Tibial artery (tissue), 4 donors: ENCODE measurements at regions not wholly inside any gene's neighbourhood (a gene's known extent, or its start where the extent isn't known, plus 50 kb on each side); places are given as distances from the start of the nearest gene placed in this dataset.
"Not testable (repeated sequence)": the region's sequence is repeated elsewhere in the genome, so short reads cannot be mapped to it uniquely, and the experiment has no call there.

ENCODE experiments used
- DNase-seq, 2 donors: peaks; one replicate each; pipeline ENCODE4 v3.0.0-alpha.2; 2019
- H3K27ac ChIP-seq, 2 donors: fragments of 200-600 bp; sonication (generic) in 1 of 2; 1 replicate in 1 of 2; 2 replicates in 1 of 2; pipeline ENCODE4 v1.5.1; 2018 to 2019; ENCODE audit warnings: mild to moderate bottlenecking in 1 of 2
- H3K27me3 ChIP-seq, 2 donors: fragments of 200-600 bp; sonication (generic) in 1 of 2; one replicate each; pipeline versions ENCODE4 v1.5.1 to v1.6.0; 2016 to 2019
- H3K36me3 ChIP-seq, 3 donors: fragments of 200-600 bp; sonication (generic) in 2 of 3; one replicate each; pipeline ENCODE4 v1.5.1; 2016 to 2019; ENCODE audit warnings: mild to moderate bottlenecking in 2 of 3
- H3K4me1 ChIP-seq, 4 donors: fragments of 200-600 bp; sonication (generic) in 2 of 4; 1 replicate in 3 of 4; 2 replicates in 1 of 4; pipeline ENCODE4 v1.5.1; 2016 to 2019
- H3K4me3 ChIP-seq, 2 donors: fragments of 200-600 bp; sonication (generic) in 1 of 2; 1 replicate in 1 of 2; 2 replicates in 1 of 2; pipeline ENCODE4 v1.5.1; 2018 to 2019; ENCODE audit warnings: mild to moderate bottlenecking in 2 of 2
- H3K9me3 ChIP-seq, 3 donors: fragments of 200-600 bp; sonication (generic) in 1 of 3; one replicate each; pipeline ENCODE4 v1.5.1; 2016 to 2019
- intact Hi-C: fragments of 100-400 bp; cut with DNase I; formaldehyde crosslinking; loops from one replicate; pipeline ENCODE4 v1.15.0; 2023; ENCODE audit warnings: low total_unique reads
- TF ChIP-seq, protein P1 (sequence below), 2 experiments: fragments of 200-600 bp in 1 of 2; fragments of 450-650 bp in 1 of 2; IDR thresholded peaks; one replicate each; pipeline ENCODE4 v1.5.1; 2017 to 2019; ENCODE audit warnings: antibody characterized with exemption in 2 of 2, mild to moderate bottlenecking in 1 of 2, moderate library complexity in 1 of 2

- no peak for DNase-seq
- Histone ChIP-seq H3K4me3 (no peak overlapping the region), H3K36me3 (no peaks in the 10 kb centered on the region), H3K27me3 (no peaks in the 10 kb centered on the region), H3K27ac (no peak overlapping the region), H3K9me3 (no peaks in the 10 kb centered on the region), H3K4me1 (peaks cover 0 to 22% (median 12%) of the 10 kb centered on the region in 4 donors)
- TF ChIP-seq, protein P1, sequence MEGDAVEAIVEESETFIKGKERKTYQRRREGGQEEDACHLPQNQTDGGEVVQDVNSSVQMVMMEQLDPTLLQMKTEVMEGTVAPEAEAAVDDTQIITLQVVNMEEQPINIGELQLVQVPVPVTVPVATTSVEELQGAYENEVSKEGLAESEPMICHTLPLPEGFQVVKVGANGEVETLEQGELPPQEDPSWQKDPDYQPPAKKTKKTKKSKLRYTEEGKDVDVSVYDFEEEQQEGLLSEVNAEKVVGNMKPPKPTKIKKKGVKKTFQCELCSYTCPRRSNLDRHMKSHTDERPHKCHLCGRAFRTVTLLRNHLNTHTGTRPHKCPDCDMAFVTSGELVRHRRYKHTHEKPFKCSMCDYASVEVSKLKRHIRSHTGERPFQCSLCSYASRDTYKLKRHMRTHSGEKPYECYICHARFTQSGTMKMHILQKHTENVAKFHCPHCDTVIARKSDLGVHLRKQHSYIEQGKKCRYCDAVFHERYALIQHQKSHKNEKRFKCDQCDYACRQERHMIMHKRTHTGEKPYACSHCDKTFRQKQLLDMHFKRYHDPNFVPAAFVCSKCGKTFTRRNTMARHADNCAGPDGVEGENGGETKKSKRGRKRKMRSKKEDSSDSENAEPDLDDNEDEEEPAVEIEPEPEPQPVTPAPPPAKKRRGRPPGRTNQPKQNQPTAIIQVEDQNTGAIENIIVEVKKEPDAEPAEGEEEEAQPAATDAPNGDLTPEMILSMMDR (IDR thresholded peaks at IDR 0.05): no peak
- intact Hi-C loops: no loop called here
These were observed 84.6 kb upstream of the GUCY1A1 start for GRCh38 chr4:155582041-155582440.

- intact Hi-C loops: no loop called here
- Histone ChIP-seq H3K4me1 (peaks cover 0 to 22% (median 12%) of the 10 kb centered on the region in 4 donors), H3K36me3 (no peaks in the 10 kb centered on the region), H3K27me3 (no peaks in the 10 kb centered on the region), H3K4me3 (no peak overlapping the region), H3K27ac (no peak overlapping the region), H3K9me3 (no peaks in the 10 kb centered on the region)
- TF ChIP-seq, protein P1 (IDR thresholded peaks at IDR 0.05): no peak
- DNase-seq: no peak
These were observed 87.8 kb upstream of the GUCY1A1 start for GRCh38 chr4:155578726-155579370.

DNA sequence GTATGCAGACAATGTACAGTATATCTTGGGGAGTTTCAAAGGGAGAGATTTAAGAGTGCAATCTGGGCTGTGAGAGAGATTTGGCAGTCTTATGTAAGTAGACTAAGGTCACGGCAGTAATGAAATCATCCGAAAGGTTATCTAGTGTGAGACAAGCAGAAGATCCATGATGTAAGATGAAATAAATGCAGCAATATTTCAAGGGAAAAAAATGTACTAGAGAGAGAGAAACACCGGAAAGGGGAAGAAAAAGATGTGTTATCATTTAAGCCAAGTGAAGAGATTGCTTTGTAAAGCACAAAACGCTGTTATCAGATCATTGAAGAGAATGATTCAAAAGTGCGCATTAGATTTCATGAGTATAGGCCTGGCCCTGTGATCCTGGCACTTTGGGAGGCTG, 88.4 kb upstream of the GUCY1A1 start:
- intact Hi-C loops: no loop called here
- Histone ChIP-seq H3K4me3 (no peak overlapping the region), H3K4me1 (peaks cover 0 to 22% (median 12%) of the 10 kb centered on the region in 4 donors), H3K9me3 (no peaks in the 10 kb centered on the region), H3K36me3 (no peaks in the 10 kb centered on the region), H3K27me3 (no peaks in the 10 kb centered on the region), H3K27ac (no peak overlapping the region)
- TF ChIP-seq, protein P1 (IDR thresholded peaks at IDR 0.05): no peak
- no peak for DNase-seq

- H3K36me3 ChIP-seq, intact Hi-C loops, H3K27me3 ChIP-seq, H3K9me3 ChIP-seq, H3K4me3 ChIP-seq, H3K27ac ChIP-seq, DNase-seq: not testable (repeated sequence)
- H3K4me1 ChIP-seq: peaks cover 0 to 13% (median 10%) of the 10 kb centered on the region in 4 donors
These were observed 92.3 kb upstream of the GUCY1A1 start for GRCh38 chr4:155574329-155574728.

- Histone ChIP-seq H3K27ac (no peak overlapping the region), H3K27me3 (no peaks in the 10 kb centered on the region), H3K9me3 (no peaks in the 10 kb centered on the region), H3K36me3 (no peaks in the 10 kb centered on the region), H3K4me1 (peaks cover 0 to under 1% (median 0%) of the 10 kb centered on the region in 4 donors), H3K4me3 (no peak overlapping the region)
- TF ChIP-seq, protein P1 (IDR thresholded peaks at IDR 0.05): no peak
- DNase-seq: no peak
- intact Hi-C loops: no loop called here
These were observed 93.5 kb upstream of the GUCY1A1 start for GRCh38 chr4:155573126-155573525.

GRCh38 chr4:155572106-155572703, 94.4 kb upstream of the GUCY1A1 start:
- Histone ChIP-seq H3K27me3 (no peaks in the 10 kb centered on the region), H3K4me1 (no peaks in the 10 kb centered on the region), H3K9me3 (no peaks in the 10 kb centered on the region), H3K36me3 (no peaks in the 10 kb centered on the region), H3K27ac (no peak overlapping the region), H3K4me3 (no peak overlapping the region)
- TF ChIP-seq, protein P1 (IDR thresholded peaks at IDR 0.05): no peak
- DNase-seq: no peak
- intact Hi-C loops: no loop called here
